ENCODE measurements at regions not wholly inside any gene's neighbourhood (a gene's known extent, or its start where the extent isn't known, plus 50 kb on each side); places are given as distances from the start of the nearest gene placed in this dataset.

GRCh38 chr5:121745407-121745806, 106.3 kb upstream of the FTMT start:
- TF ChIP-seq CTCF (IDR thresholded peaks at IDR 0.05) = no peak
- no peak for TF ChIP-seq EZH2 (IDR thresholded peaks at IDR 0.05; ENCODE audit: borderline replicate concordance, insufficient read depth, low read depth, low read length, poor library complexity, severe bottlenecking)

Data from B cell (primary cell).